HG02884 (cell line): ENCODE measurements at regions not wholly inside any gene's neighbourhood (a gene's known extent, or its start where the extent isn't known, plus 50 kb on each side); places are given as distances from the start of the nearest gene placed in this dataset.

ENCODE experiments used
- ATAC-seq: cut with Tn5 transposase; IDR thresholded peaks from one replicate; pipeline ENCODE4 v1.9.1; 2021; ENCODE audit warnings: mild to moderate bottlenecking, moderate library complexity; ENCODE audit not compliant: unreplicated experiment

DNA sequence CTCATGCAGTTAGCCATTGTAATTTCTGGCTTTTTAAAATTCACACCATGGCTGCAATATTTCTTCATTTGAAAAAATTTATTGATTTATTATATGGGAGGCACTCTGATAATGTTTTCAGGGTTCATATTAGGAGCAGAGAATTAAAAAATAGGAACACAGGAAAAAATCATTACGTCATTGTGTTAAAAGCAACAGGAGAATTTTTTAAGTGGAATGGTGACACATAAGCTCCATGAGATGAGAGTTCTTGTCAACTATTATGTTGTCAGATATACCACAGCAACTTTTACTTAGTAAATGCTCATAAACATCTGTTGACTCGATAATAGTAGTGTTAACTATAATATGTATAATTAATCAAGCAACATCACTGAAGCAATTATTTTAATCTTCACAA, 400.1 kb downstream of the TDRD3 start:
- ATAC-seq = no peak

DNA sequence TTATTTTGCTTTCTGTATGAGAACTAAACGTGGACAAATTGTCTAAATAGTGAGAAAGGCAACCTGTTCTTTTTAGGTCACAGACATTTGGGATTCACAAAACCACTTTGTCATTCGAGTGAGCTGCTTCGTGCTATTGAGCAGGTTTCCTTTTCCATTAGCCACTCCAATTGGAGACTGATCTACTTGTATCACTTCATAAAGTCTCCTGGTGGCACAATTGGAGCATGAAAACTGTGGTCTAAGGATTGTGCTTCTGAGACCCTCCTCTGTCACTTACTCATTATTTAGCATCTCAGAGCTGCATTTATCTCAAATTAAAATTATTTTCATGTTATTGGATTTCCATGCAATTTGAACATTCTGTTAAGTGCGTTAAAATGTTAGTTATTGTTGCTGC, 397.7 kb downstream of the TDRD3 start:
- ATAC-seq = no peak

DNA sequence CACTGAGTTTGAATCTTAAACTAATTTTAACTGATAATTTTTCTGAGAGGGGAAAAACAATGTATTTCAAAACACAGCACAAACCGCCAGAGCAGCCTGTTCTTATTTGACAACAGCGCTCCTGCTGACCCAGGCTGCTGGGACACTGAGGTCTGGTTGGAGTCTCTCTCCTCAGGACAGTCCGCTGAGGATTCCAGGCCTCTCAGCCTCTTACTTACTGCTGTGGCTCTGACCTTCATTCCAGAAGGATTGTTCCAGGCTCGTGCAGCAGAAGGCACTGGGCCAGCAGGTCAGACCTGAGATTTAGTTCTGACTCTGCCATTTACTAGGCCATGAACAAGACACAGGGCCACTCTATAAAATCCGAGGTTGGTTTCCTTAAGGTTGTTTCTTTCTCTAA, 393.6 kb downstream of the TDRD3 start:
- no peak for ATAC-seq

DNA sequence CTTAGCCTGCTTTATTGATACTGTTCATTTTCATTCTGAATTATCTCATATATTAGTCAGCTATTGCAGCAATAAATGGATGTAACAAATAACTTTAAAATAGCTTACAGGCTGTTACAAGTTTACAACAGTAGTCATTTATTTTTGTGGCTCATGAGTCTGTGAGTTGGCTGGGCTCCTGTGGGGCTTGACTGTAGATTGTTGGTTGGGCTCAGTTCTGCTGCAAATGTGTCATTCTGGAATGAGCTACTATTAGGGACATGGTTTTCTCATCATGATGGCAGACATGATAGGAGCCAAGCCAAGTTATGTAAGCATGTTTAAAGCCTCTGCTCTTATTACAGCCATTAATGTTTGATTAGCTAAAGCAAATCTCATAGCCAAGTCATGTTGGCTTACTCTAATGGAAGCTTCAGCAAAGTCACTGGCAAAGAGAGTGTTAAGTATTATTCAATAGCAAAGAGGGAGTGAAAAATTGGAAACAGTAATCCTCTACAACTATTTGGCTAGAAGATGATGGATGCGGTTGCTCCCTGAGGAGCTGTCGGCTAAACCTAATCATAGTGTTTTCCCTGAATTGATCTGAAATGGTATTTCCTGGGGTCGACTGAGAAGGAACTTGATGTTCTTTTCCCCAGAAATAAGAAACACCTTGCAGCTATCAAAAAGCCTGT, 391.3 kb downstream of the TDRD3 start:
- no peak for ATAC-seq

DNA sequence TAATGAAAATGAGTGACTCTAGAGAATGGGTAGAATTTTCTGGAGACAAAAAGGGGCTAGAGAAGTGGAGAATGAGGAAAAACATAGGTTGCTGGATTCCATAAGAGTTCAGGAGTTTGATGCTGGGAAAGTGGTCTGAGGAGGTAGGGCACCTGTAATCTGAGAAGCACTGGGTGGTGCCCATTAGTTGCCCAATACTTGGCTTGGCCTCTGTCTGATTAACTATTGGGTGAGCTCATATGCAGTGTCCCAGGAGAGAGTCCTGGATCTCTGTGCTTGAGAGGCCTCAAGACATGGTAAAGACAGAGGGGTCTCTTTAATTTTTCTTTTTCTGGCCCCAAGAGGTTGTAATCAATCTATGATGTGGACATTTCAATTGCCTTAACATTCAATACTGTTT, 390.1 kb downstream of the TDRD3 start:
- ATAC-seq = no peak

DNA sequence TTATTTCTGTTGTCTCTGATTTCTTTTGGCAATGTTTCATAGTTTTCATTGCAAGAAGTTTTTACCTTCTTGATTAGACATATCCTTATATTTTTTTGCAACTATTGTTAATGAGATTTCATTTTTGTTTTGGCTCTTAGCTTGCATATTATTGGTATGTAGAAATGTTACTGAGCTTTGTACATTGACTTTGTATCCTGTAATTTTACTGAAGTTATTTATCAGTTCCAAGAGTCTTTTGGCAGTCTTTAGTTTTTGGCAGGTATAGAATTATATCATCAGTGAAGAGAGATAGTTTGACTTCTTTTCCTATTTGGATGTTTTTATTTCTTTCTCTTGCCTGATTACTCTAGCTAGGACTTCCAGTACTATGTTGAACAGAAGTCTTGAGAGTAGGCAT, 375.7 kb downstream of the TDRD3 start:
- ATAC-seq = no peak

DNA sequence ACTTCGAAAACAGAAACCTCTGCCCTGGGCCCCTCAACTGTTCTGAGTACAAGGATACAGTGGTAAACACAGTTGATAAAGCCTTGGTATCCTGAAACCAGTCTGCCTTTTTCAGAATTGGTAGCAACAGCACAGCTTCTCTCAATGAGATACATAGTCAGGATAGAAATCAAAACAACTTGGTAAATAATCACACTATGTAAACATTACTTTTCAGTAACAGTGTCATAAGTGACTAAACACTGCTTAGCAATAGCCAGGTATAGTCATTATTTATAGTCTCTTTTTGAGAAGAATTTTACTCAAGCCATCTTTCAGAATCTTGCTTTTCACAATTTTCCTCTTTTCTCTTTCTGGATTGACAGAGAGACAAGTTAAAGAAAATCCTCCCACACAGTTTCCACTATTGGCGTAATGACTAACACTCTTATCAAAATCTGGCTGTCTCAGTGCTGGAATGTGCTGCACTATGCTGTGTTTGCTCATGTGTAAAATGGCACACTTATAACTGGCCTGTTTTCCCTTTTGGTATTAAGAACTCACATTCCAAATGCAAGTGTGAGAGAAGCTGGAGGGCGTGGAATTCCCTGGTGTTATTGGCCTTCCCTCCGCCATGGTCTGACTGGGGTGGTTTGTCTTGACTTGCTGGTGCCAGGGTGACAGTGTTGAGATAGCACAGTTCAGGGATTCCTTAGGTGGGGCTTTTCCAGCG, 368.8 kb downstream of the TDRD3 start:
- no peak for ATAC-seq

DNA sequence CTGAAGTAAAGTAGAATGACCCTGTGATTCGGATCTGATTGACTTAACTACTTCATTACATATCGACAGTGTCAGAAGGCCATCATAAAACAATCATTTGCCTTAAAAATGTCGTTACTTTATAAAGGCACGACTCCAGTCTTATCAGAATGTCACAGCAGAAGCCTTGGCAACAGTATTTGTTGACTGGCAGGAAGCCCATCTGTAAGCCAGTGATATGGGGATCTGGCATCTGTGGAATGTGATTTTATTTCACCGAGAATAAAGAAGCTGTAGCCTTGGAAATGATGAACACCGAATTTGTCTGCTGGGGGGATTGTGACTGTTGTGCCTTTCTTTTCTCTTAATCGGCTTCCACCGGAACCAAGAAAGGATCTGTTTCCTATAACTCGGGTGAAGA, 362.5 kb downstream of the TDRD3 start:
- no peak for ATAC-seq

DNA sequence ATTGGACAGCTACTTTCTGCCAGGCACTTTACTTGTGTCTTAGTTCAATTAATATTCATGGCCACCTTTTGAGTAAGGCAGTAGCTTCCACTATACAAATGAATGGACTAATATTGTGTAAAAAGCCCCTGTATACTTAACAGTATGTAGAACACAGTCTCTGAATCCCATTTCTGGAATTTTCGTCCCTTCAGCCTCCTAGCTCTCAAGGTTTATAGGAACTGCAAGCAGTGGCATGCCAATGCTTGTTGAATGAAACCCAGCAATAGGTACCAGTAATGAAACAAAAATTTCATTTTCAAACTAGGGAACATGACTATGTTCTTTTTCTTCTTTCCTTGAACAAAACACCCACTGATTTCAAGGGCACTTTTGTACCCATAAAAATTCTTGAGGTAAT, 361.6 kb downstream of the TDRD3 start:
- ATAC-seq = no peak

DNA sequence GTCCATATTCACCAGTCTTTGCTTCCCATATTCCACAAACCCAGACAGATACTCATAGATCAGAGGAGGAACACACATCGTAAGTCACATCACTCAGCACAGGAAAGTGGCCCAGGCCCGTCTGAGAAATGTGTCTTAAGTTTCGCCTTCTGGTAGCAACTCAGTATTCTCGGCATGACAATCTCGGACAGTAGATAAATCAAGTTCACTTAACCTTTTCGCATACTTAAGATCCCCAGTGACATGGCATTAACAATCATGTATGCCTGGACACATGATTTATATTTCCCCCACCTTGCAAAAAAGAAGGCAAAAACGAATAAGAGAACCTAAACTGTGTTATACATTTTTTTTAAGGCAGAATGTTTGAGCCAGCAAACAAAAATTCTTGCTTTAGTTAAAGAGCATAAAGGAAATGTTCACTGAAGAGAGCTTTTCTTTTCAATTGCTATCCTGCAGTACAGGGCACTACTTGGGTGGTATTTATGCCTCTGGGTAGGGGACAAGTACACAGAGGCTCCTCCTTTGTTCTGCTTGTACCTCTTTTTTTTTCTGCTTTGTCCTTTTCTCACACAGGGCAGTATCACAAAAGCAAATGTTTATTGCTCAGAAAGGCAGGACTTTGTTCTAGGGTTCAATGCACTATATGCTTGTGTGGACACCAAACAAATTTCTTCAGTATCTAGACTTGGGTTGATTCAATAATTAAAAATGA, 360.6 kb downstream of the TDRD3 start:
- ATAC-seq = no peak

DNA sequence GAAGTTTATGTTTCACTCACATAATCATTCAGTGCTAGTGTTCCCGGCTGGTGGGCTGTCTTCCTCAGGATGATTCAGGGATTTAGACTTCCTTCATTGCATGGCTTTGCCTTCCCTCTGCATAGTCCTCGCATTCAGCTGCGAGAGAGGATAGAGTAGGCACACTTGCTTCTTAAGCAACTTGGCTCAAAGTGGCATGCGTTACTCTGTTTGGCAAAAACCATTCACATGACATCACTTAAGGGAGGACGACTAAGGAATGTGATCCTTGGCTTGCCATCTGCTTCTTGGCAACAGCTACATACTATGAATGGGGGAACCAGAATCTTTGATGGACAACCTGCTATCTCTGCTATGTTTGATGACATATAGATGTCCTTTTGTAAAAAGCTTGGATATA, 359.3 kb downstream of the TDRD3 start:
- ATAC-seq = no peak

DNA sequence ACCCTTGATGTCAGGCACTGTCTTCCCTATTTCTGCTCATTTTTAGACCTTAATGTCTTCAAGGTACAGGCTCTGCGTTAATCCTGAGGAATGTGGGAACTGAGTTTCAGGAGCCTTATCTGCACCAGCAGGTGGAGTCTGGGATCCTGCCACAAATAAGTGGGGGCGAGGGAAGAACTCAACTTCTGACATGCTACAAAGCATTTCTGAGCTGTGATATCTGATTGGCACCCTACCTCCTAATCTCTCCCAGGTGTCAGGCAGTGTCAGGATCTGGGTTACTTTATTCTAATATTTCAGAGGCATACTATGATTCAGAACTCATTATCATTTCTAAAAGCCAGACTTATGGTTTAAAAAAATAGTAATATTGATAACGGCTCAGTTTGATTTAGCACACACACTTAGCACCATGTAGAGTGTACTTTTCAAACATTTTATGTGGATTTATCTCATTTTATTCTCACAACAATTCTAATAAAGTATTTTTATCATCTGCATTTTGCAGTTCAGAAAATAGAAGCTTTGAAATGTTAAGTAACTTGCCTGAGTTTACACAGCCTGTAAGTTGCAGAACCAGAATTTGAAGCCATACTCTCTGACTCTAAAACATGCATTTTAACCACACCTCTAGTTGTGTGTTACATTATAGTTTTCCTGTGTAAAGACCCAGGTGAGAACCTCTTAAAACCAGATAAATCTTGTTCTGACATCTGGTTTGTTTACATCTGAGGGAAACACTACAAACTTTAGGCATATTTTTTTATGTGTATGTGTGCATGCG, 358.6 kb downstream of the TDRD3 start:
- no peak for ATAC-seq

DNA sequence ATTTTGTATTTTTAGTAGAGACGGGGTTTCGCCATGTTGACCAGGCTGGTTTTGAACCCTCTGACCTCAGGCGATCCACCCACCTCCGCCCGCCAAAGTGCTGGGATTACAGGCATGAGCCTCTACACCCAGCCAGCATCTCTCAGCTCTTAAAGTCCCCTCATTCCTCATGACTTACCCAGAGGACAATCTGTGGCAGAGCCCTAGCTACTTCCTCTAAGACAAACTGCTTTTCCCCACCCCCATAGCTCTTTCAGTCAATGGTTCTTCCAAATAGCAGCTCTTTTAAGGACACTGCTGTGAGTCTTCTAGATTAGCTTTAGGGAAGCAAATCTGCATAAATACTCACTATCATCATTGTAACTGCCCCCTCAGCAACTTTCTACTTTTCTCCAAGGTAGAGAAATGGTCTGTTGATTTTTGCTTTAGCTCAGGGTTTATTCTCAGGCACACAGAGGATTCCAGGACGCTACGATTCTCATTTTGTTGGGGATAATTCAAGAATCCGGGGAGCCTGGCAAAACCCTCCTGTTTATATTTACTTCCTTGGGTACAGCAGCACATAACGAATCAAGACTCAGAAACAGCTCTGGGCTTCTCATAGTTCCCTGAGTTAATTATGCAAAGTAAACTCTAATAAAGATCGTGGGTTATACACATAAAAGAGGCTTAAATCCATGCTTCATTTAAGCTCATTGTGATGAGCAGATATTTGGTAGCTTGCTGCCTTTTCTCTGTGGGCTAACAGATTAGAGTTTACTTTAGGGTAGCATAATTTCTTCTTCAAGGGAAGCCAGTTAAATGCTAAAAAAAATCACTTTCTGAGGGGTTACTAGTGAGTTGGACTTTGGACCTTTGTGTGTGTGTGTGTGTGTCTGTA, 357.4 kb downstream of the TDRD3 start:
- no peak for ATAC-seq

DNA sequence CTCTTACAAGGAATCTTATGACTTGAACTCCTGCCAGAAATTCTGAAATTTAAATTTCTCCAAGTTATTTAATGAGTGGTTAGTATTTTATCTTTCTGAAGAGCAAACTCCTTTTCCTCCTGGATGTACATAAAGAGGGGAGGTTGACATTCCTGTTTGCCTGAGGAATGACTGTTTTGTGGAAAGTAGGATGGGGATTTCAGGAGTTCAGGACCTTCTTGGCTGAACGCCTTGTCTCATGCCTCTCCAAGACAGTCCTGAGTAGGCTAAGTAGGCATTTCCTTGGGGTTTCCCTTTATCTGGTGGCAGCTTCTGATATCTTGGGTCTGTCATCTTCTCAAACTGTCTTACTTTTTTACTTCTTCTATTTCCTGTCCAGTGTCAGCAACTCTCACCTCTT, 356.6 kb downstream of the TDRD3 start:
- no peak for ATAC-seq

DNA sequence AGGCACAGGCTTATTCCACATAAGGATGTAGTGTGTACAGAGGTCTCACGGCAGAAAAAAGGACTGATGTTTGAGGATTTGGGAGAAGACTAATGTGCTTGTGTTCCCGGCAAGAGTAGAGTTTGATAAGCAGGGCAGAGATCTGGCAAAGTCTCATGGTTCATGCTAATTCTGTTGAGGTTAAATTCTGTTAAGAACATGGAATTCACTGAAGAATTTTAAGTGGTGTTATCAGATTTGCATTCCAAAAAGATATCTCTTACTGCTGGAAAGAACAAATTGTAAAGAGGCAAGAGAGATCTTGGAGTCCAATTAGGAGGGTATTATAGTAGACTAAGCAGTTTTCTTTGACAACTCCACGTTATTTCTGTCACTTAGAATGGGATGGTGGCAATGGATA, 348.3 kb downstream of the TDRD3 start:
- ATAC-seq = no peak

DNA sequence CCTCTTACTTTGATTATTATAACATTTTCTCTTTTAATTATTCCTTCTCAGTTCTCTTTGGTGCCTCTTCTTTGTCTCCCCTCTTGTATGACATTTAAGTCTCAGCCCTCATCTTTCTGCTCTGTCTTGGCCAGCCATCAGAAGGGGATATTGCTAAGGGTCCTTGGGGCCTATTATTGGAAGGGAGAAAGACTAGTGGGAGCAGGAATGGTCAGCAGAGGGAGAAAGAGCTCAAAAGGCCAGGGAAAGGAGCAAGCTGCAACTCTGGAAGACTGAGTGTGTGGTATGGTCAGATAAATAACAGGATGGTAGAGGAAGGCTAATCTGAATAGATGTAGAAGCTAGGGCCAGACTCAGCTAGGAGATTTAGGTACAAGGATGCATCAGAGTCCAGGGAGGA, 336.9 kb downstream of the TDRD3 start:
- ATAC-seq = no peak

DNA sequence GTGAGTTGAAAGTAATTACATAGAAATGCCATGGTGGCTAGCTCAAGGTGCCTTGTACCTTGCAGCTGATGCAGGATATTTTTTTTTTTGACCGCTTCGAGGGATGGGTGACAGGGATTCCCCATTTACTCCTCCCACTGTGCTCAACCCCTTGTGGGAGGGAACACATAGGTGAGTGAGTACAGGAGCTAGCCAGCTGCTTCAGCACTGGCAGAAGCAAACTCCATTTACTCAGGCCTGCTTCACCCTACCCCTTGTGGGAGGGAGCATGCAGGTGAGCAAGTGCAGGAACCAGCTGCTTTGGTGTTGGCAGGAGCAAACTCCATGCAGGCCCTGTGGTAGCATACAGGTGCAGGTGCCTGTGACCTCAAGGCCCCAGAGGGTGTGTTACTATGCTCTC, 330.1 kb downstream of the TDRD3 start:
- ATAC-seq = no peak

DNA sequence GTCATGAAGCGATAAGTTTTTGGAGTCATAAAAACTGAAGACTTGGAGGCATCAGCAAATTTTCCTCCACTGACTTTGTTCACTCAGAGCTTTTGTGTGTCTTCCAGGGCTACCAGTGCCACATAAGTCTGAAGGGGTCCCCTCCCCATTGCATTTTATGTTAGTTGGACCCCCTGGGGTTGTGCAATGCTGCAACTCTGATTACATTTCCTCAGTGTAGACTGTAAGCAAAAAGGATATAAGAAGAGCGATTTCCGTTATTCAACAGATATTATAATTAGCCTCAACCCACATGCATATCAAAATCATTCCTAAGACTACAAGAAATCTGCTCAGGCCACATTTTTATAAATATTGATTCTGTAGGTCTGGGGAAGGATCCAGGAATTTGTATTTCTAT, 324.0 kb downstream of the TDRD3 start:
- ATAC-seq = no peak

DNA sequence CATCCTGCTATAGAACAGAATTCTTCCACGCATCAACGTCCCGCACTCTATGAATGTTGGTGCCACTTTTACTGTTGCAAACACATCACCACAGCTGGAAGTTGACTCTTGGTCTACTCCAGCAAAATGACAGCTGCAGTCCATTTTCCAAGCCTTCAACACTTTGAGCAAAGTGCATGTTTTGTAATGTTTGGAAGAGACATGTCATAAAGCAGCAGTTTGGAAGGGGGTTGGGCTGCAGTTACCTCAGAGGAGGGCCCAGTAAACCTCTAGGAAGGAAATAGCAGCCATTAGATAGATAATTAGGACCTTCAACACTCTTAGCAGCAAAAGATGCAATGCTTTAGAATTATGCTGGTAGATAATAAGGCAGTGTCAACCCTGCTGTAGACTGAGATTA, 323.6 kb downstream of the TDRD3 start:
- no peak for ATAC-seq

DNA sequence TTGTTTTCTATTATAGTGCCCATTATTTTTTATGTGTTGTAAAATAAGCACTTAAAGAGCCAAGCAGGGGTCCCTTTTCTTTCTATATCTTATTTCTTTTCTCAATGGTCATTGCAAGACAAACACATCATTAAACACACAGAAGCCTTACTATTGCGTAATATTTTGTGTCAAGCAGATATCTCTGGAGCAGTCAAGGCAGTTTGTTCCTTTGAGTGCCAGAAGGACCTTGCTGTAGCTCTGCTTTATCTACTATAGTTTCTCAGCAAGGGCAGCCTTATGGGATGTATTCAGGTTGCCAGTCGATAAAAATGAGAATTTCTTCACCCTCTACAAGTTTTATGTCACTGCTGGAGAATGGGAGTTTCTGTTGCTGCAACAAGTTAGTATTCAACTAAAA, 319.3 kb downstream of the TDRD3 start:
- no peak for ATAC-seq

DNA sequence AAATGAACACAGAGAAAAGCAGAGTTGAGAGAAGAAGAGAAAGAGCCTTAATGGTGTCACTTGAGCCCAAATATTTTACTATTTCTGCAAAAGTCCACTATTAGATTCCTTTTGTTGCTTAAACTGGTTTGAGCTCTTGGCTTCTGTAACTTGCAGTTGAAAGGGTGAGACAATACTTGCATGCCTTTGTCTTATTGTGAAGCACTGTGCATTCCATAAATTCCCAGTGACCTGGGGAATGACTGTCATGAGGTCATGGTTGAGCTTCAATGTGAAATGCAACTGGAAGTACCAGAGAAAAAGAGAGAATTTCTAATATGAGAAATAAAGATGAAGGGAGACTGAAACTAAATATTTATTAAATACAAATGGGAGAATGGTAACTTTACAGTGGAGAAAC, 310.9 kb downstream of the TDRD3 start:
- no peak for ATAC-seq
